CD14-positive monocyte (primary cell): ENCODE measurements at regions not wholly inside any gene's neighbourhood (a gene's known extent, or its start where the extent isn't known, plus 50 kb on each side); places are given as distances from the start of the nearest gene placed in this dataset.

Source experiments
- DNase-seq, 3 donors: peaks; one replicate each; pipeline ENCODE4 v3.0.0-alpha.2; 2011 to 2022
- H2AFZ ChIP-seq: 2 replicates; pipeline ENCODE4 v1.6.0; 2012; ENCODE audit warnings: mild to moderate bottlenecking, low read depth, low read length, inconsistent platforms; ENCODE audit not compliant: insufficient read depth, poor library complexity, severe bottlenecking
- H3K27ac ChIP-seq, 2 donors: 1 replicate in 1 of 2; 2 replicates in 1 of 2; pipeline ENCODE4 v1.5.1; 2012 to 2013; ENCODE audit warnings: low read length in 2 of 2, control low read depth in 1 of 2, inconsistent platforms in 1 of 2, low read depth in 1 of 2, mild to moderate bottlenecking in 1 of 2
- H3K27me3 ChIP-seq, 2 donors: one replicate each; pipeline versions ENCODE4 v1.6.0 to v1.6.1; 2011 to 2013; ENCODE audit warnings: low read length in 2 of 2; ENCODE audit not compliant: control insufficient read depth in 2 of 2, insufficient read depth in 2 of 2
- H3K36me3 ChIP-seq, 2 donors: replicated peaks in 1 of 2; 1 replicate in 1 of 2; 2 replicates in 1 of 2; pipeline versions ENCODE4 v1.5.1 to v1.6.1; 2012 to 2013; ENCODE audit warnings: low read length in 2 of 2, control low read depth in 1 of 2, inconsistent platforms in 1 of 2, mild to moderate bottlenecking in 1 of 2; ENCODE audit not compliant: insufficient read depth in 2 of 2, control insufficient read depth in 1 of 2
- H3K4me1 ChIP-seq, 2 donors: 1 replicate in 1 of 2; 2 replicates in 1 of 2; pipeline versions ENCODE4 v1.5.1 to v1.6.1; 2012 to 2013; ENCODE audit warnings: low read length in 2 of 2, control low read depth in 1 of 2, inconsistent platforms in 1 of 2, mild to moderate bottlenecking in 1 of 2, moderate library complexity in 1 of 2; ENCODE audit not compliant: insufficient read depth in 2 of 2, control insufficient read depth in 1 of 2
- H3K4me2 ChIP-seq: replicated peaks from 2 replicates; pipeline ENCODE3; 2012; ENCODE audit warnings: low read length, moderate library complexity, mild to moderate bottlenecking; ENCODE audit not compliant: poor library complexity, severe bottlenecking; ENCODE audit errors: extremely low read depth
- H3K4me3 ChIP-seq, 3 experiments: fragments of 200-600 bp in 1 of 3; sonication (generic) in 1 of 3; replicated peaks in 1 of 3; 1 replicate in 2 of 3; 2 replicates in 1 of 3; pipeline ENCODE4 v1.5.1; 2011 to 2013; ENCODE audit warnings: low read length in 3 of 3, mild to moderate bottlenecking in 3 of 3, control low read depth in 2 of 3, low read depth in 2 of 3, inconsistent platforms in 1 of 3, moderate library complexity in 1 of 3
- H3K79me2 ChIP-seq: 2 replicates; pipeline ENCODE4 v1.6.0; 2012; ENCODE audit warnings: mild to moderate bottlenecking, control low read depth, inconsistent platforms, low read length, moderate library complexity; ENCODE audit not compliant: insufficient read depth
- H3K9ac ChIP-seq: 2 replicates; pipeline ENCODE4 v1.6.0; 2017; ENCODE audit warnings: low read length, mild to moderate bottlenecking; ENCODE audit not compliant: insufficient read depth, poor library complexity, severe bottlenecking
- H3K9me3 ChIP-seq, 2 donors: replicated peaks in 1 of 2; 1 replicate in 1 of 2; 2 replicates in 1 of 2; pipeline versions ENCODE4 v1.5.1 to v1.6.1; 2012 to 2013; ENCODE audit warnings: low read length in 2 of 2, control low read depth in 1 of 2; ENCODE audit not compliant: control insufficient read depth in 1 of 2, insufficient read depth in 1 of 2
- H4K20me1 ChIP-seq: 2 replicates; pipeline ENCODE4 v1.6.0; 2012; ENCODE audit warnings: mild to moderate bottlenecking, low read length, control low read depth, moderate library complexity; ENCODE audit not compliant: insufficient read depth
- H3K27ac Mint-ChIP-seq, 7 donors: one replicate each; pipeline ENCODE4 v1.8.0; 2020; ENCODE audit warnings: mild to moderate bottlenecking in 7 of 7, mixed read lengths in 7 of 7, moderate library complexity in 6 of 7, inconsistent platforms in 2 of 7
- H3K27me3 Mint-ChIP-seq, 3 donors: one replicate each; pipeline ENCODE4 v1.8.0; 2021 to 2022; ENCODE audit warnings: low read depth in 3 of 3, mild to moderate bottlenecking in 3 of 3, mixed read lengths in 3 of 3, moderate library complexity in 3 of 3, inconsistent platforms in 1 of 3
- H3K36me3 Mint-ChIP-seq, 2 donors: one replicate each; pipeline ENCODE4 v1.8.0; 2020; ENCODE audit warnings: mixed read lengths in 2 of 2, inconsistent platforms in 1 of 2, mild to moderate bottlenecking in 1 of 2
- H3K4me1 Mint-ChIP-seq: one replicate; pipeline ENCODE4 v1.8.0; 2020; ENCODE audit warnings: mild to moderate bottlenecking, mixed read lengths
- H3K4me3 Mint-ChIP-seq, 2 donors: one replicate each; pipeline ENCODE4 v1.8.0; 2020; ENCODE audit warnings: mild to moderate bottlenecking in 2 of 2, mixed read lengths in 2 of 2, moderate library complexity in 1 of 2
- H3K9me3 Mint-ChIP-seq, 7 donors: one replicate each; pipeline ENCODE4 v1.8.0; 2020 to 2022; ENCODE audit warnings: mixed read lengths in 7 of 7, mild to moderate bottlenecking in 6 of 7, moderate library complexity in 6 of 7, inconsistent platforms in 2 of 7
- WGBS: methylation state at CpG from one replicate; pipeline ENCODE4 v1.1.5; 2013; ENCODE audit warnings: missing lambda C conversion rate; ENCODE audit not compliant: insufficient coverage; 5-methylcytosine and 5-hydroxymethylcytosine counted together
- intact Hi-C, 2 donors: fragments of 100-400 bp; cut with micrococcal nuclease; formaldehyde crosslinking; loops; one replicate each; pipeline versions ENCODE4 v1.15.0 to v1.15.1; 2023
- TF ChIP-seq, protein P1 (sequence below): fragments of 200-600 bp; IDR thresholded peaks from one replicate; pipeline ENCODE4 v1.8.0; 2022; ENCODE audit warnings: antibody characterized with exemption, mild to moderate bottlenecking

DNA sequence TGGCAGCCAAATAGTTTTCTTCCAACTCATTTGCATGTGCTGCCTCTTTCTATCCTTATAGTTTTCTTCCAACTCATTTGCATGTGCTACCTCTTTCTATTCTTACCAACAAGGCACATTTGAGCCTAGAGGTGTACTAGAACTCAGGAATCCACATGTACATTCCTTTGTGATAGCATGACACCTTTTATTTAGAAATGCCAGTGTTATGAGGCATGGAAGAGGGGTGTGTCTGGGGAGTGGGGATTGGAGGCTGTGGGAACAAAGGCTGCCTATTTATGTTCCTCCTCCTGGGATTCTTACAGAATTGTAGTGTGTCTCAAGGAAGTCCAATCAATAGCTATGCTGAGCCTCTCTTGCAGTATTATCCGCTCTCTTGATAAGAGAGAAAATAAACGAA, 966.7 kb downstream of the PCDH17 start:
- Histone ChIP-seq H3K9ac (no peak overlapping the region), H3K4me3 (no peak overlapping the region), H3K9me3 (no peaks in the 10 kb centered on the region), H4K20me1 (no peaks in the 10 kb centered on the region), H3K36me3 (no peaks in the 10 kb centered on the region), H3K4me2 (no peak overlapping the region), H2AFZ (no peak overlapping the region), H3K79me2 (no peaks in the 10 kb centered on the region), H3K27me3 (no peaks in the 10 kb centered on the region), H3K27ac (no peak overlapping the region), H3K4me1 (no peaks in the 10 kb centered on the region)
- no peak overlapping the region for H3K27ac Mint-ChIP-seq
- intact Hi-C loops = no loop called here
- peaks cover 0 to 1% (median 0%) of the 10 kb centered on the region in 3 donors for H3K27me3 Mint-ChIP-seq
- H3K9me3 Mint-ChIP-seq = peaks cover 0 to 7% (median 5%) of the 10 kb centered on the region in 7 donors
- no peaks in the 10 kb centered on the region for H3K4me1 Mint-ChIP-seq
- no peak overlapping the region for H3K4me3 Mint-ChIP-seq
- no peak for DNase-seq
- TF ChIP-seq, protein P1, sequence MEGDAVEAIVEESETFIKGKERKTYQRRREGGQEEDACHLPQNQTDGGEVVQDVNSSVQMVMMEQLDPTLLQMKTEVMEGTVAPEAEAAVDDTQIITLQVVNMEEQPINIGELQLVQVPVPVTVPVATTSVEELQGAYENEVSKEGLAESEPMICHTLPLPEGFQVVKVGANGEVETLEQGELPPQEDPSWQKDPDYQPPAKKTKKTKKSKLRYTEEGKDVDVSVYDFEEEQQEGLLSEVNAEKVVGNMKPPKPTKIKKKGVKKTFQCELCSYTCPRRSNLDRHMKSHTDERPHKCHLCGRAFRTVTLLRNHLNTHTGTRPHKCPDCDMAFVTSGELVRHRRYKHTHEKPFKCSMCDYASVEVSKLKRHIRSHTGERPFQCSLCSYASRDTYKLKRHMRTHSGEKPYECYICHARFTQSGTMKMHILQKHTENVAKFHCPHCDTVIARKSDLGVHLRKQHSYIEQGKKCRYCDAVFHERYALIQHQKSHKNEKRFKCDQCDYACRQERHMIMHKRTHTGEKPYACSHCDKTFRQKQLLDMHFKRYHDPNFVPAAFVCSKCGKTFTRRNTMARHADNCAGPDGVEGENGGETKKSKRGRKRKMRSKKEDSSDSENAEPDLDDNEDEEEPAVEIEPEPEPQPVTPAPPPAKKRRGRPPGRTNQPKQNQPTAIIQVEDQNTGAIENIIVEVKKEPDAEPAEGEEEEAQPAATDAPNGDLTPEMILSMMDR = no peak
- WGBS = no CpG with 5 or more reads among the region's 2 CpGs
- H3K36me3 Mint-ChIP-seq = no peaks in the 10 kb centered on the region

DNA sequence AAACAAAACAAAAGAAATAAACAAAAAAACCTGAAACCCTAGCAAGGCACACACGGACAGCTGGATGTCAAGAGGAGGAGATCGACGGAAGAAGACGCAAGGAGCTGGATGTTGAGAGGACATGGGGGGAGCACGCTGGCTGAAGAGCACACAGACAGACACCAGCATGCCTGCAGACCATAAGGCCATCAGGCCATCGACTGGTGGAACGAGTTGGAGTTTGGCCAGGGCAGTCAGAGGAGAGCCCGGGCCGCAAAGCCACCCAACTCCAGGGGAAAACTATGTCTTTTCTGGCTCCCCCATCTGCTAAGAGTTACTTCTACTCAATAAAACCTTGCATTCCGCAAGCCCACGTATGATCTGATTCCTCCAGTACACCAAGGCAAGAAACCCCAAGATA, 979.6 kb downstream of the PCDH17 start:
- H3K4me1 Mint-ChIP-seq = no peaks in the 10 kb centered on the region
- Histone ChIP-seq H3K4me1 (no peaks in the 10 kb centered on the region), H3K27me3 (no peaks in the 10 kb centered on the region), H2AFZ (no peak overlapping the region), H3K9me3 (peaks cover 4 to 11% of the 10 kb centered on the region in 2 donors), H3K4me3 (no peak overlapping the region), H3K27ac (no peak overlapping the region), H3K4me2 (no peak overlapping the region), H3K36me3 (no peaks in the 10 kb centered on the region), H4K20me1 (no peaks in the 10 kb centered on the region), H3K9ac (no peak overlapping the region), H3K79me2 (no peaks in the 10 kb centered on the region)
- no peak overlapping the region for H3K27ac Mint-ChIP-seq
- TF ChIP-seq, protein P1 = no peak
- H3K9me3 Mint-ChIP-seq = peaks cover 2 to 23% (median 9%) of the 10 kb centered on the region in 7 donors
- peaks cover 0 to 4% (median 1%) of the 10 kb centered on the region in 3 donors for H3K27me3 Mint-ChIP-seq
- WGBS = 96% methylated on average over 7 of the region's 11 CpGs
- intact Hi-C loops = no loop called here
- no peaks in the 10 kb centered on the region for H3K36me3 Mint-ChIP-seq
- no peak overlapping the region for H3K4me3 Mint-ChIP-seq
- no peak for DNase-seq
